Osteocyte (in vitro differentiated cells): ENCODE measurements at regions not wholly inside any gene's neighbourhood (a gene's known extent, or its start where the extent isn't known, plus 50 kb on each side); places are given as distances from the start of the nearest gene placed in this dataset.
A peak's percentile ranks its signal among the peaks of the same experiment; 100 is the strongest.

Experiments
- DNase-seq: peaks from one replicate; pipeline ENCODE4 v3.0.0; 2021; ENCODE audit warnings: mixed read lengths; ENCODE audit not compliant: unreplicated experiment; ENCODE audit errors: extremely low spot score
- H3K27ac Mint-ChIP-seq: one replicate; pipeline ENCODE4 v1.8.0; 2021; ENCODE audit warnings: mild to moderate bottlenecking, mixed read lengths; ENCODE audit not compliant: unreplicated experiment
- H3K27me3 Mint-ChIP-seq: one replicate; pipeline ENCODE4 v1.8.0; 2021; ENCODE audit warnings: mixed read lengths; ENCODE audit not compliant: unreplicated experiment
- H3K36me3 Mint-ChIP-seq: one replicate; pipeline ENCODE4 v1.8.0; 2021; ENCODE audit warnings: mixed read lengths; ENCODE audit not compliant: unreplicated experiment
- H3K4me1 Mint-ChIP-seq: one replicate; pipeline ENCODE4 v1.8.0; 2021; ENCODE audit warnings: mixed read lengths; ENCODE audit not compliant: unreplicated experiment
- H3K4me3 Mint-ChIP-seq: one replicate; pipeline ENCODE4 v1.8.0; 2021; ENCODE audit warnings: mild to moderate bottlenecking, moderate library complexity, mixed read lengths; ENCODE audit not compliant: unreplicated experiment
- H3K9me3 Mint-ChIP-seq: one replicate; pipeline ENCODE4 v1.8.0; 2021; ENCODE audit warnings: mixed read lengths; ENCODE audit not compliant: unreplicated experiment
- TF ChIP-seq, protein P1 (sequence below): fragments of 200-600 bp; sonication (generic); IDR thresholded peaks from 2 replicates; pipeline ENCODE4 v1.5.0; 2021; ENCODE audit warnings: antibody characterized with exemption, mild to moderate bottlenecking, moderate library complexity

GRCh38 chr19:27793128-27793643 is 1419.8 kb downstream of the UQCRFS1 start:
- peak overlapping the region; percentile 93 for H3K27ac Mint-ChIP-seq
- peak; percentile 85 for DNase-seq
- peaks cover 27% of the 10 kb centered on the region for H3K4me1 Mint-ChIP-seq

GRCh38 chr19:27792576-27793127 is 1420.3 kb downstream of the UQCRFS1 start:
- peaks cover 13% of the 10 kb centered on the region for H3K9me3 Mint-ChIP-seq
- peaks cover 28% of the 10 kb centered on the region for H3K4me1 Mint-ChIP-seq
- H3K27me3 Mint-ChIP-seq, result no peaks in the 10 kb centered on the region
- H3K27ac Mint-ChIP-seq, result peak overlapping the region; percentile 93
- DNase-seq, result no peak
- TF ChIP-seq, protein P1, sequence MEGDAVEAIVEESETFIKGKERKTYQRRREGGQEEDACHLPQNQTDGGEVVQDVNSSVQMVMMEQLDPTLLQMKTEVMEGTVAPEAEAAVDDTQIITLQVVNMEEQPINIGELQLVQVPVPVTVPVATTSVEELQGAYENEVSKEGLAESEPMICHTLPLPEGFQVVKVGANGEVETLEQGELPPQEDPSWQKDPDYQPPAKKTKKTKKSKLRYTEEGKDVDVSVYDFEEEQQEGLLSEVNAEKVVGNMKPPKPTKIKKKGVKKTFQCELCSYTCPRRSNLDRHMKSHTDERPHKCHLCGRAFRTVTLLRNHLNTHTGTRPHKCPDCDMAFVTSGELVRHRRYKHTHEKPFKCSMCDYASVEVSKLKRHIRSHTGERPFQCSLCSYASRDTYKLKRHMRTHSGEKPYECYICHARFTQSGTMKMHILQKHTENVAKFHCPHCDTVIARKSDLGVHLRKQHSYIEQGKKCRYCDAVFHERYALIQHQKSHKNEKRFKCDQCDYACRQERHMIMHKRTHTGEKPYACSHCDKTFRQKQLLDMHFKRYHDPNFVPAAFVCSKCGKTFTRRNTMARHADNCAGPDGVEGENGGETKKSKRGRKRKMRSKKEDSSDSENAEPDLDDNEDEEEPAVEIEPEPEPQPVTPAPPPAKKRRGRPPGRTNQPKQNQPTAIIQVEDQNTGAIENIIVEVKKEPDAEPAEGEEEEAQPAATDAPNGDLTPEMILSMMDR, result no peak
- H3K4me3 Mint-ChIP-seq, result peak overlapping the region; percentile 91
- peaks cover 18% of the 10 kb centered on the region for H3K36me3 Mint-ChIP-seq

More at GRCh38 chr19:27793128-27793643, 1419.8 kb downstream of the UQCRFS1 start:
- TF ChIP-seq, protein P1, result no peak
- Mint-ChIP-seq H3K36me3 (peaks cover 21% of the 10 kb centered on the region), H3K27me3 (no peaks in the 10 kb centered on the region), H3K4me3 (peak overlapping the region; percentile 91), H3K9me3 (peaks cover 13% of the 10 kb centered on the region)

GRCh38 chr19:27780367-27781075 is 1432.4 kb downstream of the UQCRFS1 start:
- Mint-ChIP-seq H3K4me3 (no peak overlapping the region), H3K36me3 (peaks cover 51% of the 10 kb centered on the region), H3K27ac (no peak overlapping the region), H3K4me1 (peaks cover 21% of the 10 kb centered on the region), H3K27me3 (no peaks in the 10 kb centered on the region), H3K9me3 (peaks cover 25% of the 10 kb centered on the region)
- peak; percentile 57 for DNase-seq
- TF ChIP-seq, protein P1, result no peak

DNA sequence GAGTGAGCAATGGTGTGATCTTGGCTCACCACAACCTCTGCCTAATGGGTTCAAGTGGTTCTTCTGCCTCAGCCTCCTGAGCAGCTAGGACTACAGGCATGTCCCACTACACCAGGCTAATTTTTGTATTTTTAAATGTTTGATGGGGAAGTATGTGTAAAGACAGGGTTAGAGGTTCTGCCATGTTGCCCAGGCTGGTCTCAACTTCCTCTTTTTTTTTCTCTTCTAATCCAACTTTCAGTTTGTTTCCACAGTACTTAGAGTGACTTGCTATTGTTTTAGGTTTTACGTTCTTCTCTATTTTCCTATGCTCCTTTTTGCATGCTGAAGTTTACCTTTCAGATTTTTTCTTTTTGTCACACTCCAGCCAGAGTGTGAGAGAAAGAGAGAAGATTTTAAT is 1433.0 kb downstream of the UQCRFS1 start:
- no peak for DNase-seq
- H3K27ac Mint-ChIP-seq, result no peak overlapping the region
- peaks cover 56% of the 10 kb centered on the region for H3K36me3 Mint-ChIP-seq
- peaks cover 31% of the 10 kb centered on the region for H3K9me3 Mint-ChIP-seq
- no peaks in the 10 kb centered on the region for H3K27me3 Mint-ChIP-seq
- TF ChIP-seq, protein P1, result no peak
- H3K4me1 Mint-ChIP-seq, result peaks cover 15% of the 10 kb centered on the region
- H3K4me3 Mint-ChIP-seq, result no peak overlapping the region

- Mint-ChIP-seq H3K27ac (no peak overlapping the region), H3K36me3 (peaks cover 75% of the 10 kb centered on the region), H3K9me3 (peaks cover 53% of the 10 kb centered on the region), H3K27me3 (no peaks in the 10 kb centered on the region), H3K4me3 (no peak overlapping the region), H3K4me1 (peaks cover 5% of the 10 kb centered on the region)
- TF ChIP-seq, protein P1, result no peak
- peak; percentile 42 for DNase-seq
Observed at GRCh38 chr19:27777726-27778125, 1435.2 kb downstream of the UQCRFS1 start.
